ENCODE measurements at regions not wholly inside any gene's neighbourhood (a gene's known extent, or its start where the extent isn't known, plus 50 kb on each side); places are given as distances from the start of the nearest gene placed in this dataset.

GRCh38 chr2:145140658-145141057 lies 620.7 kb upstream of the ZEB2 start:
- TF ChIP-seq POLR2A (IDR thresholded peaks at IDR 0.05) (no peak), EP300 (IDR thresholded peaks at IDR 0.05) (no peak)
